Stimulated activated CD4-positive, alpha-beta T cell treated with anti-CD3 and anti-CD28 coated beads, Interleukin-15, amount 100 ng/mL, for 24 hours (primary cell): ENCODE measurements at regions not wholly inside any gene's neighbourhood (a gene's known extent, or its start where the extent isn't known, plus 50 kb on each side); places are given as distances from the start of the nearest gene placed in this dataset.
"Not testable (repeated sequence)": the region's sequence is repeated elsewhere in the genome, so short reads cannot be mapped to it uniquely, and the experiment has no call there.

ENCODE experiments used
- DNase-seq: peaks from one replicate; pipeline ENCODE4 v3.0.0-alpha.2; 2020

DNA sequence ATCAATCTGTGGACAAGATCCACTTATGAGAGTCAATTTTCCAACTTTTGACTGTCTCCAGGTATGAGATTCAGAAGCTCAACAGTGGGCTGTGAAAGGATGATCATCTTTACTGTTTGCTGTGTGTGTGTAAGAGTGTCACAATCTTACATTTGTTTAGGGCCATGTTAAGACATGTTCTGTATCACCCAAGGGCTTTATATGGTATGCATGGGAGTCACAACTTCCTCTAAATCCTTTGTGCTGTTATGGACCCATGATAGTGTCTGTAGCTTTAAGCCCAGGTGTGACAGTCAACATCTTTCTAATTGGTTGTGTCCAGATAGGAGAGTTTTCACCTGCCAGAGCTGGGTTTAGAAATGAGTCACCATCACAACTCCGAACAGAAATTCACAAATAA lies 70.2 kb downstream of the ZNF726 start:
- not testable (repeated sequence) for DNase-seq

DNA sequence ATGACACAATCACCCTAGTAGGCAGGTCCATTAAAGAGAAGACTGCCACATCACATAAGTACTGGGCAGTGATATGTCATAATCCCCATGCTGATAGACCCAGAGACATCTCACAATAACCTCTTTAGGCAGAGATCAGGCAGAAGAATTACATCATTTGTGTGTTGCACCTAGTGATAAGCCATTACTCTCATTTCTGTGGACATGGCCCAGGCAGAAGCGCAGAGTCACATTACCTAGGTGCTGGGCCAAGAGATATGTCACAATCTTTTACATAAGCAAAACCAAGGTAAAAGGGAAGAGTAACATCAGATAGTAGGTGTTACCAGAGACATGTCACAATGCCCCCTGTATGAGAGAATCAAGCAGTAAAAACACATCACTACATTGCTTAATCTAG lies 71.9 kb downstream of the ZNF726 start:
- DNase-seq = no peak

DNA sequence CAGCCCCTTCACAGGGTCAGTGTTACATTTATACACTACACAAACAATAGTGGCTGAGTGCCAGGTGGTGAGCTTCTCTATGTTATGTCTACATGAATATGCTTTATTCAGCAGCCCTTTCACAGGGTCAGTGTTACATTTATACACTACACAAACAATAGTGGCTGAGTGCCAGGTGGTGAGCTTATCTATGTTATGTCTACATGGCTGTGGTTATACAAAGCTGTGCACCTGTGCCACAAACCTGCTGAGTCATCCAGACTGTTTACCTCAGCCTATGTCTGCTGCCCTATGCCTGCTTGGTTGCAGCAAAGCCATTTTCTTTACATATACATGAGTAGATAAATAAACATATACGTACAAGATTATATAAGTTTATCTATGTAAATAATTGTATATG lies 76.5 kb downstream of the ZNF726 start:
- DNase-seq = peak; percentile 7

- DNase-seq = no peak
Observed at GRCh38 chr19:23992348-23992747, 77.7 kb downstream of the ZNF726 start.

- no peak for DNase-seq
Observed at GRCh38 chr19:23993440-23993839, 78.8 kb downstream of the ZNF726 start.

DNA sequence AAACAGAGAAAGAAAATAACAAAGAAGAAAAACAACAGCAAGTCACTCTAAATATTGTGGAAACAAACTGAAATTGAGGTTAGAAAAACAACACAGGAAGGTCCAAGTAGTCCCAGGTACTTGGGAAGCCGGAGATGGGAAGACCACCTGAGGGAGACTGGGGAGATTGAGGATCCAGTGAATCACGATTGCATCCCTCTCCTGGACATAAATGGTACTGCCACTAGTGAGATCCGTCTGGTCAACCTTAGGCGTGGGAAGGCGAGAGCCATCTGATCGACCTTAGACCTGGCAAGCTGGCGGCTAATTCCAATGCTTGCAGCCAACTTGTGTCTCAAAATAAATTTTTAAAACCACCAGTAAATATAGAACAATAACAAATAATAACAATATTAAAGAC lies 81.9 kb downstream of the ZNF726 start:
- DNase-seq = no peak

DNA sequence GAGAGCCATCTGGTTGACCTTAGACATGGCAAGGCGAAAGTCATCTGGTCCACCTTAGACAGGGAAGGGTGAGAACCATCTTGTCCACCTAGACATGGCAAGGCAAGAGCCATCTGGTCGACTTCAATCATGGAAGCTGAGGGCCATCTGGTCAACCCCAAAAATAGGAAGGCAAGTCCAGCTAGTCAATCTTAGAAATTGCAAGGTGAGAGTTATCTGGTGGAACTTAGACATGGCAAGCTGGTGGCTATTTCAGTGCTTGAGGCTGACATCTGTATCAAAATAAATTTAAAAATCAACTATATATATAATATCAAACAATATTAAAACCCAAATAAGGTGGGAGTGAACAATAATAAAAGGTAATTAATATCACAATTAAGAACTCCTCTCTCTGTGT lies 83.9 kb downstream of the ZNF726 start:
- DNase-seq = no peak

- DNase-seq = no peak
Observed at GRCh38 chr19:23999821-24000610, 85.3 kb downstream of the ZNF726 start.

GRCh38 chr19:24000656-24001055 lies 86.0 kb downstream of the ZNF726 start:
- no peak for DNase-seq

DNA sequence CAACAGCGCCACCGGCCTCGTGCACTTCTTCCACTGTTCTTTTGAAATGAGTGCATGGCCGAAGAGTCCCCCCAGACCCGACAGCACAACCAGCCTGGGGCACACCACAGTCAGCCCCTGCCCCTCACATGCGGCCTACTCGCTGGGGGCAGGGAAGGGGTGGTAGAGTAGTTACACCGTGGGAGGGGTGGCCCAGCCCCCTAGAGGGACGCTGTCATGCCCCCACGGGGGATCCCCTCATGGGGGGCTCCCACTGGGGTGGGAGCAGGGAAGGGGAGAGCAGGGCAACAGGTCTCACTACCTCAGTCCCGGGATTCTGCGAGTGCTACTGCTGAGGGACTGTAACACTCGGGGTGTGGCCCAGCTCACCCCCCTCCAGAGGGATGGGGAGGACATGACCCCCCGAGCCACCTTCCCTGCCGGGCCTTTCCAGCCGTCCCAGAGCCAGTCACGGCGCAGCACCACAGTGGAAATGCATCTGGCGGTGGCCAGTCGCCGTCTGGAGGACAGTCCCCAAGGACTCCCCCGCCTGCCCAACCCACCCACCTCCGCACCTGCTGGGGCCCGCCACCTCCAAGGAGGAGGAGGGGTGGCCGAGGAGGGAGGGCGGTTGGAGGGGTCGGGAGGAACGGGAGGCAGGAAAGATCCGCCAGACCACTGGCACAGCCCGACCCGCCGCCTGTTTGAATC lies 84.6 kb upstream of the ZNF254 start:
- no peak for DNase-seq

- DNase-seq = no peak
Observed at GRCh38 chr19:24003537-24003936, 83.5 kb upstream of the ZNF254 start.

GRCh38 chr19:24004166-24004565 lies 82.8 kb upstream of the ZNF254 start:
- no peak for DNase-seq

DNA sequence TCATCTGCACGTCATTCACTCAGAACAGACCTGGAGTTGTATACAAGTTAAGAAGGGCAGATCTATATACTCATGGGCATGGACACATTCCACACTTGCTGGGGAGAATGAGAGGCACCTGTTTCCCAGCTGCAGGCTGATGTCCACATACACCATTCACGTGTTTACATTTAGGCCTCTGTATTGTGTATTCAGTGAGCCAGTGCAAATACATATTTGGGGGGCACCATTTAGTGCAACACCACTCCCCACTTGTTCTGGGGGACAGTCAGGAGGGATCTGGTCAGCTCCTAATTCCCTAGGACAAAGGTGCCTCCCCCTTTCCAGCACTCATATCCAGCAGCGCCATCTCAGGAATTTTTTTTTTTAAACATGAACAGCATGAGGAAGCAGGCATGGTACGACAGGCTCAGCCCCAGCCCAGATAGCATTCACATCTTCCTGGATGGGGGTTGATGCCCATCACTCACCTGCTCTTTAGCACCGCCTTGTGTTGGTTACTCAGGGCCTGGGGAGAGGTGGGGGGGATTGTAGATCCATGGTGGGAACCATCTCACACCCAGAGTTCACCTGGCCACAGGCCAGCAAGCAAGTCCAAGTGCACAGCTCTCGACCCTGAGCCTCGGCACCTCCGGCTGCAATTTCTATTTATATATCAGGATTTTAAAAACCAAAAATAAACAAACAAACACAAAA lies 56.9 kb upstream of the ZNF254 start:
- DNase-seq = no peak

DNA sequence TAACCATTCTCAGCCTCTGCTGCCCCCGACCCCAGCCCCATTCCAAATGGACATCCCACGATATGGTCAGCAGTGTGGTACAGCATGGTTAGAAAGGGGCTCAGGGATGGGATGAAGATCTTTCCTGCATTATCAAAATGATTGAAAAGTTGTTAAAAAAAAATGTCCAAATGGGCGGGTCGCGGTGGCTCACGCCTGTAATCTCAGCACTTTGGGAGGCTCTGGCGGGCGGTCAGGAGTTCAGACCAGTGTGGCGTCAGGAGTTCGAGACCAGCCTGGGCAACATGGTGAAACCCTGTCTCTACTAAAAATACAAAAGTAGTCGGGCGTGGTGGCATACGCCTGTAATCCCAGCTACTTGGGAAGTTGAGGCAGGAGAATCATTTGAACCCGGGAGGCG lies 54.3 kb upstream of the ZNF254 start:
- DNase-seq = peak; percentile 5

- DNase-seq = peak; percentile 86
Observed at GRCh38 chr19:24033301-24033962, 53.6 kb upstream of the ZNF254 start.

- peak; percentile 49 for DNase-seq
Observed at GRCh38 chr19:24033963-24034342, 53.0 kb upstream of the ZNF254 start.

DNA sequence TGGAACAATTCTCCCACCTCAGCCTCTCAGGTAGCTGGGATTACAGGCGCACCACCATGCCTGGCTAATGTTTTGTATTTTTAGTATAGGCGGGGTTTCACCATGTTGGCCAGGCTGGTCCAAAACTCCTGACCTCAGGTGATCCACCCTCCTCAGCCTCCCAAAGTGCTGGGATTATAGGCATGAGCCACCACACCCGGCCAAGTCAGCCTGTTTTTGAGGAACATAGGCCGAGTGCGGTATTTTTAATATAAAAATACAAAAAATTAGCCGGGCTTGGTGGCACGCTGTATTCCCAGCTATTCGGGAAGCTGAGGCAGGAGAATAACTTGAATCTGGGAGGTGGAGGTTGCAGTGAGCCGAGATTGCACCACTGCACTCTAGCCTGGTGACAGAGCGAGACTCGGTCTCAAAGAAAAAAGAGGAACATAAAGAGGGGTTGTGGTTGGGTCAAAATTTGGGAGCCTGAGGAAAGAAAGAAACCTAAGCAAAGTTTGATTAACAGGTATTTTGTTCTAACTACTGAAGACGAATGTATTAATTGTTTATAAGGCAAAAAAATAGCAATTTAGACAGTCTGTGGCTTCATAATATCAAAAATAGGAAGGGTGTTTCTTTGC lies 51.6 kb upstream of the ZNF254 start:
- DNase-seq = not testable (repeated sequence)
